ENCODE measurements at regions not wholly inside any gene's neighbourhood (a gene's known extent, or its start where the extent isn't known, plus 50 kb on each side); places are given as distances from the start of the nearest gene placed in this dataset.
"Not testable (repeated sequence)": the region's sequence is repeated elsewhere in the genome, so short reads cannot be mapped to it uniquely, and the experiment has no call there.

GRCh38 chr6:170736339-170736738, 151.9 kb upstream of the PDCD2 start (continued):
- peak; percentile 43; the same call in 1 of the 2 replicates for TF ChIP-seq REST (IDR thresholded peaks at IDR 0.05; ENCODE audit: borderline replicate concordance)
- not testable (repeated sequence) for TF ChIP-seq REST (CRISPR knock-in tag; IDR thresholded peaks at IDR 0.05; ENCODE audit: low read depth)

- H3K4me3 ChIP-seq; FAIRE-seq; BruUV-seq (replicated peaks); H3K9ac ChIP-seq (ENCODE audit: insufficient read depth in 1 of 2, low read depth in 2 of 2, low read length in 2 of 2); H3K4me2 ChIP-seq (ENCODE audit: insufficient read depth, low read length); H3K9me3 ChIP-seq (replicated peaks; ENCODE audit: control insufficient read depth, insufficient read depth, low read depth, low read length); CTCF ChIA-PET (ENCODE audit: low intra/inter-chr PET ratio); DNase-seq (ENCODE audit: extremely low read depth in 1 of 4, low spot score in 3 of 4); in situ Hi-C loops (cut with MboI); H3K27me3 ChIP-seq (ENCODE audit: control insufficient read depth in 2 of 2, insufficient read depth in 2 of 2, low read length in 2 of 2); intact Hi-C loops (cut with micrococcal nuclease); H3K27ac ChIP-seq (ENCODE audit: extremely low read depth, low read depth, low read length); H2AFZ ChIP-seq (ENCODE audit: low read depth, low read length); H3K9me1 ChIP-seq (ENCODE audit: control insufficient read depth, insufficient read depth, low read length); POLR2A ChIA-PET; H3K36me3 ChIP-seq (ENCODE audit: control insufficient read depth, insufficient read depth, low read length); ATAC-seq; H3K79me2 ChIP-seq (ENCODE audit: control insufficient read depth, insufficient read depth, low read length); H3K4me1 ChIP-seq (replicated peaks in 1 of 2; ENCODE audit: control insufficient read depth in 2 of 2, insufficient read depth in 2 of 2, low read length in 2 of 2); H4K20me1 ChIP-seq (replicated peaks; ENCODE audit: control insufficient read depth, insufficient read depth, low read length): not testable (repeated sequence)
- WGBS (ENCODE audit: insufficient coverage, low coverage, missing lambda C conversion rate) = 97% methylated on average over 6 of the region's 25 CpGs
Observed at GRCh38 chr6:170717082-170717481, 132.6 kb upstream of the PDCD2 start.

Measured in K562 (cell line).